ENCODE measurements at regions not wholly inside any gene's neighbourhood (a gene's known extent, or its start where the extent isn't known, plus 50 kb on each side); places are given as distances from the start of the nearest gene placed in this dataset.

GRCh38 chr3:194990454-194991337 is 280.3 kb downstream of the XXYLT1 start:
- Histone ChIP-seq H3K4me3 (ENCODE audit: low read length, poor library complexity, severe bottlenecking) (no peak overlapping the region), H3K4me1 (ENCODE audit: insufficient read depth, low read length, poor library complexity, severe bottlenecking) (no peaks in the 10 kb centered on the region), H2AFZ (ENCODE audit: low read length) (no peak overlapping the region), H3F3A (ENCODE audit: low read depth) (no peaks in the 10 kb centered on the region), H3K9ac (ENCODE audit: low read depth, low read length, poor library complexity, severe bottlenecking) (no peak overlapping the region), H4K20me1 (ENCODE audit: insufficient read depth, low read length, poor library complexity, severe bottlenecking) (no peaks in the 10 kb centered on the region), H3K4me2 (ENCODE audit: low read depth, low read length, poor library complexity, severe bottlenecking) (no peak overlapping the region), H3K27me3 (ENCODE audit: insufficient read depth, low read length, poor library complexity, severe bottlenecking) (no peaks in the 10 kb centered on the region), H3K9me2 (replicated peaks; ENCODE audit: low read depth, low read length) (no peaks in the 10 kb centered on the region), H3K36me3 (ENCODE audit: insufficient read depth, low read length) (no peaks in the 10 kb centered on the region), H3K9me3 (ENCODE audit: insufficient read depth, low read depth, low read length) (no peaks in the 10 kb centered on the region), H3K79me2 (ENCODE audit: insufficient read depth, low read length) (no peaks in the 10 kb centered on the region)
- TF ChIP-seq CTCF (conservative IDR thresholded peaks at IDR 0.05; ENCODE audit: low read length) (no peak), EZH2phosphoT487 (IDR thresholded peaks at IDR 0.05; ENCODE audit: borderline replicate concordance) (no peak)

- no peaks in the 10 kb centered on the region for H3F3A ChIP-seq (ENCODE audit: low read depth)
- no peaks in the 10 kb centered on the region for H3K9me2 ChIP-seq (replicated peaks; ENCODE audit: low read depth, low read length)
- no peaks in the 10 kb centered on the region for H3K27me3 ChIP-seq (ENCODE audit: insufficient read depth, low read length, poor library complexity, severe bottlenecking)
- no peak for TF ChIP-seq CTCF (conservative IDR thresholded peaks at IDR 0.05; ENCODE audit: low read length)
- no peak for TF ChIP-seq EZH2phosphoT487 (IDR thresholded peaks at IDR 0.05; ENCODE audit: borderline replicate concordance)
- no peaks in the 10 kb centered on the region for H3K36me3 ChIP-seq (ENCODE audit: insufficient read depth, low read length)
- no peaks in the 10 kb centered on the region for H3K9me3 ChIP-seq (ENCODE audit: insufficient read depth, low read depth, low read length)
- no peak overlapping the region for H3K4me3 ChIP-seq (ENCODE audit: low read length, poor library complexity, severe bottlenecking)
- no peaks in the 10 kb centered on the region for H3K79me2 ChIP-seq (ENCODE audit: insufficient read depth, low read length)
- no peaks in the 10 kb centered on the region for H4K20me1 ChIP-seq (ENCODE audit: insufficient read depth, low read length, poor library complexity, severe bottlenecking)
- H2AFZ ChIP-seq (ENCODE audit: low read length) = no peak overlapping the region
- no peak overlapping the region for H3K4me2 ChIP-seq (ENCODE audit: low read depth, low read length, poor library complexity, severe bottlenecking)
- H3K4me1 ChIP-seq (ENCODE audit: insufficient read depth, low read length, poor library complexity, severe bottlenecking) = no peaks in the 10 kb centered on the region
- H3K9ac ChIP-seq (ENCODE audit: low read depth, low read length, poor library complexity, severe bottlenecking) = no peak overlapping the region
Measured at GRCh38 chr3:194991338-194991654, 279.7 kb downstream of the XXYLT1 start.

- Histone ChIP-seq H2AFZ (ENCODE audit: low read length) (no peak overlapping the region), H4K20me1 (ENCODE audit: insufficient read depth, low read length, poor library complexity, severe bottlenecking) (no peaks in the 10 kb centered on the region), H3K36me3 (ENCODE audit: insufficient read depth, low read length) (no peaks in the 10 kb centered on the region), H3K9me2 (replicated peaks; ENCODE audit: low read depth, low read length) (no peaks in the 10 kb centered on the region), H3F3A (ENCODE audit: low read depth) (no peaks in the 10 kb centered on the region), H3K4me1 (ENCODE audit: insufficient read depth, low read length, poor library complexity, severe bottlenecking) (no peaks in the 10 kb centered on the region), H3K4me3 (ENCODE audit: low read length, poor library complexity, severe bottlenecking) (no peak overlapping the region), H3K9me3 (ENCODE audit: insufficient read depth, low read depth, low read length) (no peaks in the 10 kb centered on the region), H3K79me2 (ENCODE audit: insufficient read depth, low read length) (no peaks in the 10 kb centered on the region), H3K9ac (ENCODE audit: low read depth, low read length, poor library complexity, severe bottlenecking) (no peak overlapping the region), H3K4me2 (ENCODE audit: low read depth, low read length, poor library complexity, severe bottlenecking) (no peak overlapping the region), H3K27me3 (ENCODE audit: insufficient read depth, low read length, poor library complexity, severe bottlenecking) (no peaks in the 10 kb centered on the region)
- no peak for TF ChIP-seq CTCF (conservative IDR thresholded peaks at IDR 0.05; ENCODE audit: low read length)
- TF ChIP-seq EZH2phosphoT487 (IDR thresholded peaks at IDR 0.05; ENCODE audit: borderline replicate concordance) = no peak
Measured at GRCh38 chr3:194993896-194994295, 277.1 kb downstream of the XXYLT1 start.

All from Loucy (cell line).